ENCODE measurements at regions not wholly inside any gene's neighbourhood (a gene's known extent, or its start where the extent isn't known, plus 50 kb on each side); places are given as distances from the start of the nearest gene placed in this dataset.
"Not testable (repeated sequence)": the region's sequence is repeated elsewhere in the genome, so short reads cannot be mapped to it uniquely, and the experiment has no call there.

- DNase-seq (ENCODE audit: low read depth), result no peak
- no peak for TF ChIP-seq CTCF (IDR thresholded peaks at IDR 0.05; ENCODE audit: low read depth, low read length, missing control alignments)
- no peak overlapping the region for H3K4me3 ChIP-seq (ENCODE audit: low read depth, low read length)
These were observed 57.7 kb upstream of the AADACL2 start for GRCh38 chr3:151675858-151676615.

GRCh38 chr3:151673974-151674373 is 59.8 kb upstream of the AADACL2 start:
- no peak for DNase-seq (ENCODE audit: low read depth)
- no peak for TF ChIP-seq CTCF (IDR thresholded peaks at IDR 0.05; ENCODE audit: low read depth, low read length, missing control alignments)
- no peak overlapping the region for H3K4me3 ChIP-seq (ENCODE audit: low read depth, low read length)

- not testable (repeated sequence) for DNase-seq (ENCODE audit: low read depth)
These were observed 66.0 kb upstream of the AADACL2 start for GRCh38 chr3:151667762-151668161.

GRCh38 chr3:151660885-151661284 is 72.8 kb upstream of the AADACL2 start:
- TF ChIP-seq CTCF (IDR thresholded peaks at IDR 0.05; ENCODE audit: low read depth, low read length, missing control alignments), result no peak
- no peak overlapping the region for H3K4me3 ChIP-seq (ENCODE audit: low read depth, low read length)
- DNase-seq (ENCODE audit: low read depth), result no peak

More at GRCh38 chr3:151667762-151668161, 66.0 kb upstream of the AADACL2 start:
- not testable (repeated sequence) for H3K4me3 ChIP-seq (ENCODE audit: low read depth, low read length)

- TF ChIP-seq CTCF (IDR thresholded peaks at IDR 0.05; ENCODE audit: low read depth, low read length, missing control alignments), result no peak
- no peak for DNase-seq (ENCODE audit: low read depth)
- no peak overlapping the region for H3K4me3 ChIP-seq (ENCODE audit: low read depth, low read length)
These were observed 88.7 kb upstream of the AADACL2 start for GRCh38 chr3:151644986-151645385.

GRCh38 chr3:151644020-151644620 is 89.6 kb upstream of the AADACL2 start:
- no peak for DNase-seq (ENCODE audit: low read depth)
- TF ChIP-seq CTCF (IDR thresholded peaks at IDR 0.05; ENCODE audit: low read depth, low read length, missing control alignments), result no peak

GRCh38 chr3:151639418-151639740 is 94.3 kb upstream of the AADACL2 start:
- DNase-seq (ENCODE audit: low read depth), result no peak
- no peak overlapping the region for H3K4me3 ChIP-seq (ENCODE audit: low read depth, low read length)
- TF ChIP-seq CTCF (IDR thresholded peaks at IDR 0.05; ENCODE audit: low read depth, low read length, missing control alignments), result no peak

More at GRCh38 chr3:151644020-151644620, 89.6 kb upstream of the AADACL2 start:
- no peak overlapping the region for H3K4me3 ChIP-seq (ENCODE audit: low read depth, low read length)

All from GM12864 (cell line).